Neural progenitor cell (in vitro differentiated cells): ENCODE measurements at regions not wholly inside any gene's neighbourhood (a gene's known extent, or its start where the extent isn't known, plus 50 kb on each side); places are given as distances from the start of the nearest gene placed in this dataset.
A peak's percentile ranks its signal among the peaks of the same experiment; 100 is the strongest.

Experiments used
- CTCF ChIP-seq: fragments of 200-600 bp; sonication (generic); IDR thresholded peaks from 2 replicates; pipeline ENCODE4 v1.5.1; 2017; ENCODE audit warnings: antibody characterized with exemption, mild to moderate bottlenecking
- EZH2 ChIP-seq: fragments of 200-600 bp; sonication (generic); IDR thresholded peaks from 2 replicates; pipeline ENCODE4 v1.6.1; 2017; ENCODE audit warnings: antibody characterized with exemption, mild to moderate bottlenecking, moderate library complexity

- TF ChIP-seq CTCF (peak; percentile 57), EZH2 (no peak)
Measured at GRCh38 chrX:66731398-66731797, 92.5 kb upstream of the EDA2R start.
